SK-N-SH (cell line): ENCODE measurements at regions not wholly inside any gene's neighbourhood (a gene's known extent, or its start where the extent isn't known, plus 50 kb on each side); places are given as distances from the start of the nearest gene placed in this dataset.

Experiments
- CTCF ChIA-PET: fragments of 300-600, 350-600 bp; formaldehyde crosslinking; extraction: SDS; loops from one replicate; lab custom pipeline; 2021; lab: Yijun Ruan, JAX
- POLR2A ChIA-PET: fragments of 350-600 bp; sonication (Branson Sonifier 250); formaldehyde crosslinking; extraction: SDS; loops from one replicate; lab custom pipeline; 2020; ENCODE audit warnings: antibody characterized with exemption, inconsistent platforms; lab: Yijun Ruan, JAX
- DNase-seq: peaks from one replicate; pipeline ENCODE4 v3.0.0; 2012
- H2AFZ ChIP-seq: fragments of 200-600 bp; sonication (generic); 2 replicates; pipeline ENCODE4 v1.8.1; 2016; ENCODE audit warnings: antibody characterized with exemption, mild to moderate bottlenecking, low read depth
- H3F3A ChIP-seq: fragments of 200-600 bp; sonication (generic); replicated peaks from 2 replicates; pipeline ENCODE3; 2016; ENCODE audit warnings: antibody characterized with exemption, mild to moderate bottlenecking; ENCODE audit not compliant: insufficient read depth
- H3K27ac ChIP-seq, 2 experiments: fragments of 200-500 bp in 1 of 2; fragments of 200-600 bp in 1 of 2; sonication (Bioruptor generic) in 1 of 2; sonication (generic), shearing (Covaris generic) in 1 of 2; 2 replicates each; pipeline versions ENCODE4 v1.5.1 to v1.6.1; 2014 to 2016; ENCODE audit warnings: low read depth in 2 of 2, inconsistent platforms in 1 of 2, low read length in 1 of 2, mild to moderate bottlenecking in 1 of 2, mixed read lengths in 1 of 2
- H3K27me3 ChIP-seq: fragments of 200-600 bp; sonication (generic), shearing (Covaris generic); 2 replicates; pipeline ENCODE4 v1.6.1; 2016; ENCODE audit warnings: mixed run types; ENCODE audit not compliant: insufficient read depth
- H3K36me3 ChIP-seq, 2 experiments: fragments of 200-500 bp in 1 of 2; fragments of 200-600 bp in 1 of 2; sonication (Bioruptor generic) in 1 of 2; sonication (generic) in 1 of 2; replicated peaks in 1 of 2; 2 replicates each; pipeline versions ENCODE3 to v1.5.1; 2014 to 2016; ENCODE audit warnings: low read length in 1 of 2, mild to moderate bottlenecking in 1 of 2; ENCODE audit not compliant: insufficient read depth in 2 of 2, control insufficient read depth in 1 of 2
- H3K4me1 ChIP-seq, 2 experiments: fragments of 200-500 bp in 1 of 2; fragments of 200-600 bp in 1 of 2; sonication (Bioruptor generic) in 1 of 2; sonication (generic), shearing (Covaris generic) in 1 of 2; 2 replicates each; pipeline versions ENCODE4 v1.5.1 to v1.6.1; 2014 to 2016; ENCODE audit warnings: low read depth in 1 of 2, low read length in 1 of 2, mixed run types in 1 of 2; ENCODE audit not compliant: insufficient read depth in 2 of 2, control insufficient read depth in 1 of 2
- H3K4me2 ChIP-seq: fragments of 200-600 bp; sonication (generic), shearing (Covaris generic); 2 replicates; pipeline ENCODE4 v1.6.1; 2017; ENCODE audit warnings: mixed run types
- H3K4me3 ChIP-seq, 2 experiments: fragments of 200-500 bp in 1 of 2; fragments of 200-600 bp in 1 of 2; sonication (Bioruptor generic) in 1 of 2; sonication (generic), shearing (Covaris generic) in 1 of 2; 2 replicates each; pipeline versions ENCODE4 v1.5.1 to v1.8.1; 2014 to 2016; ENCODE audit warnings: low read depth in 2 of 2, inconsistent platforms in 1 of 2, low read length in 1 of 2, mild to moderate bottlenecking in 1 of 2, mixed read lengths in 1 of 2, moderate library complexity in 1 of 2
- H3K79me2 ChIP-seq: fragments of 200-600 bp; sonication (generic); 2 replicates; pipeline ENCODE4 v1.8.1; 2017; ENCODE audit warnings: mild to moderate bottlenecking; ENCODE audit not compliant: insufficient read depth
- H3K9ac ChIP-seq: fragments of 200-600 bp; sonication (generic); 2 replicates; pipeline ENCODE4 v1.6.1; 2017; ENCODE audit warnings: mixed run types
- H3K9me2 ChIP-seq: fragments of 200-600 bp; sonication (generic); 2 replicates; pipeline ENCODE4 v1.6.1; 2017; ENCODE audit warnings: mixed run types
- H3K9me3 ChIP-seq: fragments of 200-600 bp; sonication (generic); 2 replicates; pipeline ENCODE4 v1.6.1; 2017; ENCODE audit warnings: mixed run types, mild to moderate bottlenecking, moderate library complexity
- H4K20me1 ChIP-seq: fragments of 200-600 bp; sonication (generic); 2 replicates; pipeline ENCODE4 v1.6.1; 2017; ENCODE audit warnings: mild to moderate bottlenecking, mixed run types; ENCODE audit not compliant: insufficient read depth
- ELF1 ChIP-seq: IDR thresholded peaks from 2 replicates; pipeline ENCODE4 v1.4.0; 2012
- EP300 ChIP-seq, 2 experiments: IDR thresholded peaks; 2 replicates each; pipeline versions ENCODE4 v1.4.0 to v1.6.1; 2012; ENCODE audit warnings: borderline replicate concordance in 1 of 2, low read depth in 1 of 2, low read length in 1 of 2
- EZH2phosphoT487 ChIP-seq: fragments of 200-600 bp; sonication (generic); IDR thresholded peaks from 2 replicates; pipeline ENCODE4 v1.6.1; 2017; ENCODE audit warnings: low read depth, mixed run types, mild to moderate bottlenecking, antibody characterized with exemption, moderate library complexity, borderline replicate concordance
- FOXM1 ChIP-seq: IDR thresholded peaks from 2 replicates; pipeline ENCODE4 v1.4.0; 2012; ENCODE audit warnings: low read depth, mild to moderate bottlenecking
- NFIC ChIP-seq: IDR thresholded peaks from 2 replicates; pipeline ENCODE4 v1.4.0; 2012; ENCODE audit warnings: borderline replicate concordance
- POLR2AphosphoS5 ChIP-seq: IDR thresholded peaks from 2 replicates; pipeline ENCODE4 v1.6.1; 2012; ENCODE audit warnings: low read depth, low read length
- RFX5 ChIP-seq: IDR thresholded peaks from 2 replicates; pipeline ENCODE4 v1.6.1; 2012; ENCODE audit warnings: mild to moderate bottlenecking, improper control_type of control experiment, low read length
- RXRA ChIP-seq: IDR thresholded peaks from 2 replicates; pipeline ENCODE4 v1.4.0; 2012; ENCODE audit warnings: low read depth, mild to moderate bottlenecking, borderline replicate concordance
- SIN3A ChIP-seq: IDR thresholded peaks from 2 replicates; pipeline ENCODE4 v1.6.1; 2012; ENCODE audit warnings: low read depth, mild to moderate bottlenecking, low read length, moderate library complexity, borderline replicate concordance
- TAF1 ChIP-seq: IDR thresholded peaks from 2 replicates; pipeline ENCODE4 v1.6.1; 2012; ENCODE audit warnings: low read depth, mild to moderate bottlenecking, low read length, moderate library complexity, borderline replicate concordance
- WGBS: methylation state at CpG from one replicate; pipeline ENCODE4 v1.1.6; 2017; ENCODE audit warnings: low lambda C conversion rate; 5-methylcytosine and 5-hydroxymethylcytosine counted together
- TF ChIP-seq, protein P1 (sequence below): IDR thresholded peaks from 2 replicates; pipeline ENCODE4 v1.4.0; 2012; ENCODE audit warnings: low read depth, borderline replicate concordance
- TF ChIP-seq, protein P2 (sequence below): fragments of 150-350 bp; IDR thresholded peaks from 2 replicates; pipeline ENCODE4 v1.6.1; 2017; ENCODE audit warnings: antibody characterized with exemption, low read length, low read depth, borderline replicate concordance
- TF ChIP-seq, protein P3 (sequence below): IDR thresholded peaks from 2 replicates; pipeline ENCODE4 v1.6.1; 2012; ENCODE audit warnings: mild to moderate bottlenecking, low read depth, low read length, moderate library complexity
- TF ChIP-seq, protein P4 (sequence below): fragments of 200-600 bp; sonication (generic); IDR thresholded peaks from 2 replicates; pipeline ENCODE4 v1.6.1; 2017; ENCODE audit warnings: antibody characterized with exemption, mild to moderate bottlenecking, moderate library complexity
- TF ChIP-seq, protein P5 (sequence below): IDR thresholded peaks from 2 replicates; pipeline ENCODE4 v1.4.0; 2012; ENCODE audit warnings: low read depth, borderline replicate concordance

DNA sequence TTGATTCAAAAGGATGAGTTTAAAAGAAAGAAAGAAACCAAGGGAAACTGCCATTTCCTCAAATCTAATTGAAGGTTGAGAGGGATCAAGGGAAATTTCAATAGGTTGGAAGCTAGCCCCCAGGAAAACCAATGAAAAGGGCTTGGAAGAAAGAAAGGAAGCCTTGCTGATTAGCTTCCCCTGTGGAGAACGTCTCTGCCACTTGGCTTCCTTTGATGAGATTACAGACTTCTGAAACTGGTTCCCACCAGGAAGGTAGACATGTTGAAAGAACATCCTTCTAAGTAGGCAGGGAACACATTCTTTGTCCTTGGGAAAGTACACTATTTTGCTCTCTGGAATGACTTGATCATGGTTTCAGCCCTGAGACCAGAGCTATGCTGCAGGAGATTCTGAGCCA lies 65.5 kb upstream of the DMRTA1 start:
- H4K20me1 ChIP-seq, result no peaks in the 10 kb centered on the region
- no peaks in the 10 kb centered on the region for H3K79me2 ChIP-seq
- no peak overlapping the region for H3K4me3 ChIP-seq
- H3K9me3 ChIP-seq, result no peaks in the 10 kb centered on the region
- no peak overlapping the region for H3K4me2 ChIP-seq
- ChIA-PET CTCF (interaction anchor here (1.4 kb wide), 1 partner anchor 26 kb away, joined by 3 read pairs; no protein-coding TSS in a partner anchor), POLR2A (no interaction called here)
- H3K36me3 ChIP-seq, result no peaks in the 10 kb centered on the region
- H3K27me3 ChIP-seq, result no peaks in the 10 kb centered on the region
- no peak for DNase-seq
- no peak overlapping the region for H3K9ac ChIP-seq
- H2AFZ ChIP-seq, result no peak overlapping the region
- H3F3A ChIP-seq, result no peaks in the 10 kb centered on the region
- H3K9me2 ChIP-seq, result no peaks in the 10 kb centered on the region
- no peaks in the 10 kb centered on the region for H3K4me1 ChIP-seq
- H3K27ac ChIP-seq, result no peak overlapping the region
- WGBS, result 23% methylated on average over 1 of the region's 1 CpG
- TF ChIP-seq NFIC, result no peak
- no peak for TF ChIP-seq TAF1
- no peak for TF ChIP-seq SIN3A
- no peak for TF ChIP-seq ELF1
- no peak for TF ChIP-seq POLR2AphosphoS5
- TF ChIP-seq RXRA, result no peak
- TF ChIP-seq, protein P1, sequence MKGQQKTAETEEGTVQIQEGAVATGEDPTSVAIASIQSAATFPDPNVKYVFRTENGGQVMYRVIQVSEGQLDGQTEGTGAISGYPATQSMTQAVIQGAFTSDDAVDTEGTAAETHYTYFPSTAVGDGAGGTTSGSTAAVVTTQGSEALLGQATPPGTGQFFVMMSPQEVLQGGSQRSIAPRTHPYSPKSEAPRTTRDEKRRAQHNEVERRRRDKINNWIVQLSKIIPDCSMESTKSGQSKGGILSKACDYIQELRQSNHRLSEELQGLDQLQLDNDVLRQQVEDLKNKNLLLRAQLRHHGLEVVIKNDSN, result no peak
- TF ChIP-seq FOXM1, result no peak
- TF ChIP-seq, protein P2, sequence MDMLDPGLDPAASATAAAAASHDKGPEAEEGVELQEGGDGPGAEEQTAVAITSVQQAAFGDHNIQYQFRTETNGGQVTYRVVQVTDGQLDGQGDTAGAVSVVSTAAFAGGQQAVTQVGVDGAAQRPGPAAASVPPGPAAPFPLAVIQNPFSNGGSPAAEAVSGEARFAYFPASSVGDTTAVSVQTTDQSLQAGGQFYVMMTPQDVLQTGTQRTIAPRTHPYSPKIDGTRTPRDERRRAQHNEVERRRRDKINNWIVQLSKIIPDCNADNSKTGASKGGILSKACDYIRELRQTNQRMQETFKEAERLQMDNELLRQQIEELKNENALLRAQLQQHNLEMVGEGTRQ, result no peak
- TF ChIP-seq, protein P3, sequence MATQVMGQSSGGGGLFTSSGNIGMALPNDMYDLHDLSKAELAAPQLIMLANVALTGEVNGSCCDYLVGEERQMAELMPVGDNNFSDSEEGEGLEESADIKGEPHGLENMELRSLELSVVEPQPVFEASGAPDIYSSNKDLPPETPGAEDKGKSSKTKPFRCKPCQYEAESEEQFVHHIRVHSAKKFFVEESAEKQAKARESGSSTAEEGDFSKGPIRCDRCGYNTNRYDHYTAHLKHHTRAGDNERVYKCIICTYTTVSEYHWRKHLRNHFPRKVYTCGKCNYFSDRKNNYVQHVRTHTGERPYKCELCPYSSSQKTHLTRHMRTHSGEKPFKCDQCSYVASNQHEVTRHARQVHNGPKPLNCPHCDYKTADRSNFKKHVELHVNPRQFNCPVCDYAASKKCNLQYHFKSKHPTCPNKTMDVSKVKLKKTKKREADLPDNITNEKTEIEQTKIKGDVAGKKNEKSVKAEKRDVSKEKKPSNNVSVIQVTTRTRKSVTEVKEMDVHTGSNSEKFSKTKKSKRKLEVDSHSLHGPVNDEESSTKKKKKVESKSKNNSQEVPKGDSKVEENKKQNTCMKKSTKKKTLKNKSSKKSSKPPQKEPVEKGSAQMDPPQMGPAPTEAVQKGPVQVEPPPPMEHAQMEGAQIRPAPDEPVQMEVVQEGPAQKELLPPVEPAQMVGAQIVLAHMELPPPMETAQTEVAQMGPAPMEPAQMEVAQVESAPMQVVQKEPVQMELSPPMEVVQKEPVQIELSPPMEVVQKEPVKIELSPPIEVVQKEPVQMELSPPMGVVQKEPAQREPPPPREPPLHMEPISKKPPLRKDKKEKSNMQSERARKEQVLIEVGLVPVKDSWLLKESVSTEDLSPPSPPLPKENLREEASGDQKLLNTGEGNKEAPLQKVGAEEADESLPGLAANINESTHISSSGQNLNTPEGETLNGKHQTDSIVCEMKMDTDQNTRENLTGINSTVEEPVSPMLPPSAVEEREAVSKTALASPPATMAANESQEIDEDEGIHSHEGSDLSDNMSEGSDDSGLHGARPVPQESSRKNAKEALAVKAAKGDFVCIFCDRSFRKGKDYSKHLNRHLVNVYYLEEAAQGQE, result no peak
- TF ChIP-seq, protein P4, sequence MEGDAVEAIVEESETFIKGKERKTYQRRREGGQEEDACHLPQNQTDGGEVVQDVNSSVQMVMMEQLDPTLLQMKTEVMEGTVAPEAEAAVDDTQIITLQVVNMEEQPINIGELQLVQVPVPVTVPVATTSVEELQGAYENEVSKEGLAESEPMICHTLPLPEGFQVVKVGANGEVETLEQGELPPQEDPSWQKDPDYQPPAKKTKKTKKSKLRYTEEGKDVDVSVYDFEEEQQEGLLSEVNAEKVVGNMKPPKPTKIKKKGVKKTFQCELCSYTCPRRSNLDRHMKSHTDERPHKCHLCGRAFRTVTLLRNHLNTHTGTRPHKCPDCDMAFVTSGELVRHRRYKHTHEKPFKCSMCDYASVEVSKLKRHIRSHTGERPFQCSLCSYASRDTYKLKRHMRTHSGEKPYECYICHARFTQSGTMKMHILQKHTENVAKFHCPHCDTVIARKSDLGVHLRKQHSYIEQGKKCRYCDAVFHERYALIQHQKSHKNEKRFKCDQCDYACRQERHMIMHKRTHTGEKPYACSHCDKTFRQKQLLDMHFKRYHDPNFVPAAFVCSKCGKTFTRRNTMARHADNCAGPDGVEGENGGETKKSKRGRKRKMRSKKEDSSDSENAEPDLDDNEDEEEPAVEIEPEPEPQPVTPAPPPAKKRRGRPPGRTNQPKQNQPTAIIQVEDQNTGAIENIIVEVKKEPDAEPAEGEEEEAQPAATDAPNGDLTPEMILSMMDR, result no peak
- no peak for TF ChIP-seq EZH2phosphoT487
- TF ChIP-seq RFX5, result no peak
- TF ChIP-seq, protein P5, sequence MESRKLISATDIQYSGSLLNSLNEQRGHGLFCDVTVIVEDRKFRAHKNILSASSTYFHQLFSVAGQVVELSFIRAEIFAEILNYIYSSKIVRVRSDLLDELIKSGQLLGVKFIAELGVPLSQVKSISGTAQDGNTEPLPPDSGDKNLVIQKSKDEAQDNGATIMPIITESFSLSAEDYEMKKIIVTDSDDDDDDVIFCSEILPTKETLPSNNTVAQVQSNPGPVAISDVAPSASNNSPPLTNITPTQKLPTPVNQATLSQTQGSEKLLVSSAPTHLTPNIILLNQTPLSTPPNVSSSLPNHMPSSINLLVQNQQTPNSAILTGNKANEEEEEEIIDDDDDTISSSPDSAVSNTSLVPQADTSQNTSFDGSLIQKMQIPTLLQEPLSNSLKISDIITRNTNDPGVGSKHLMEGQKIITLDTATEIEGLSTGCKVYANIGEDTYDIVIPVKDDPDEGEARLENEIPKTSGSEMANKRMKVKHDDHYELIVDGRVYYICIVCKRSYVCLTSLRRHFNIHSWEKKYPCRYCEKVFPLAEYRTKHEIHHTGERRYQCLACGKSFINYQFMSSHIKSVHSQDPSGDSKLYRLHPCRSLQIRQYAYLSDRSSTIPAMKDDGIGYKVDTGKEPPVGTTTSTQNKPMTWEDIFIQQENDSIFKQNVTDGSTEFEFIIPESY, result no peak
- no peak for TF ChIP-seq EP300 (IDR thresholded peaks at IDR 0.05; ENCODE audit: borderline replicate concordance in 1 of 2, low read depth in 1 of 2, low read length in 1 of 2)
- TF ChIP-seq, all 33 proteins: peak for 0
